ENCODE measurements at regions not wholly inside any gene's neighbourhood (a gene's known extent, or its start where the extent isn't known, plus 50 kb on each side); places are given as distances from the start of the nearest gene placed in this dataset.
"Not testable (repeated sequence)": the region's sequence is repeated elsewhere in the genome, so short reads cannot be mapped to it uniquely, and the experiment has no call there.

- TF ChIP-seq CTCF (IDR thresholded peaks at IDR 0.05 in 4 of 5, conservative IDR thresholded peaks at IDR 0.05 in 1 of 5); POLR2A (IDR thresholded peaks at IDR 0.05): not testable (repeated sequence)
Observed at GRCh38 chr5:174648618-174649017, 75.8 kb upstream of the MSX2 start.

Measured in gastrocnemius medialis (tissue), 4 donors.